ENCODE measurements at regions not wholly inside any gene's neighbourhood (a gene's known extent, or its start where the extent isn't known, plus 50 kb on each side); places are given as distances from the start of the nearest gene placed in this dataset.
A peak's percentile ranks its signal among the peaks of the same experiment; 100 is the strongest.

DNA sequence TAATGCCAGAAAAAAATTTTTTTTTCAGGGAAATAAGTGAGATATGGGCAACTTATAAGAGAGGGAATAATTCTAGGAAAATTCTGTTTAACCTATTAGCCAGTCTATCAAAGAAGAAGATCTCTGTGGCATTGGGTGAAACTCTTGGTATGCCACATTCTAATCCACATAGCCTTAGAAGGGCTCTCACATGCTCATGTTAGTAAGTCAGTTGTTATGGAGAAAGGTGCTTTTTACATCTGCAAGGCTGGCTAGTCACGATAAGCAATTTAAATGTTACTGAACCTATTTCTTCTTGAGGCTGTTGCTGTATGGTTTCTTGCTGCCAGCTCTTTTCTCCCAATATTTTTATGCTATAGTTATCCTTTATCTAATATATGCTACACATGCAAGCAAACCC is 89.9 kb upstream of the MAGI1 start:
- H3K27ac ChIP-seq = no peak overlapping the region
- H3K36me3 ChIP-seq = no peaks in the 10 kb centered on the region
- ATAC-seq = no peak
- WGBS, 2 donors (ENCODE audit: low coverage in 1 of 2) = 55 to 73% methylated on average over 1 of the region's 1 CpG
- no peaks in the 10 kb centered on the region for H3K9me3 ChIP-seq
- H3K4me1 ChIP-seq = no peaks in the 10 kb centered on the region
- TF ChIP-seq POLR2AphosphoS5 (IDR thresholded peaks at IDR 0.05) (no peak), EP300 (IDR thresholded peaks at IDR 0.05) (no peak)
- no peak overlapping the region for H3K4me3 ChIP-seq
- no peaks in the 10 kb centered on the region for H3K27me3 ChIP-seq

DNA sequence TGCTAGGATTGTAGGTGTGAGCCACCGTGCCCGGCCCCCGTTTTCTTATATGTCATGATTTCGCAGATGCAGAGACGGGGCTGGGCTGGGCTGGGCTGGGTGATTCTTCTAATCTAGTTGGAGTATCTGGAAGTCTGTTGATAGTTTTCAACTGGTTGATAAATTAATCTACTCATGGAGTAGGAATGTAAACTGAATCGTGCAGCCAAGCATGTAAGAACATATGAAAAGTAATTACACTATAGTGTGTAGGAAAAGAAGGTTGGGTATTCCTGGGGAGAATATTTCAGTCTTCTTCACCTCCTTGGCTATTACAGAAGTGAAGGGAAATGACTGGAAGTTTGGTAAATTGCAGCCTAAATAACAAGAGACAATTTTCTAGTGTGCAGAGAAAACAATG is 82.6 kb upstream of the MAGI1 start:
- peaks cover 0 to 2% (median 0%) of the 10 kb centered on the region in 3 donors for H3K4me1 ChIP-seq
- H3K27me3 ChIP-seq = no peaks in the 10 kb centered on the region
- H3K36me3 ChIP-seq = no peaks in the 10 kb centered on the region
- 80% methylated on average over 6 of the region's 6 CpGs; no CpG with 5 or more reads in 1 of the 2 donors for whole genome bisulfite sequencing, 2 donors (ENCODE audit: low coverage in 1 of 2)
- H3K9me3 ChIP-seq = no peaks in the 10 kb centered on the region
- TF ChIP-seq, protein P1, sequence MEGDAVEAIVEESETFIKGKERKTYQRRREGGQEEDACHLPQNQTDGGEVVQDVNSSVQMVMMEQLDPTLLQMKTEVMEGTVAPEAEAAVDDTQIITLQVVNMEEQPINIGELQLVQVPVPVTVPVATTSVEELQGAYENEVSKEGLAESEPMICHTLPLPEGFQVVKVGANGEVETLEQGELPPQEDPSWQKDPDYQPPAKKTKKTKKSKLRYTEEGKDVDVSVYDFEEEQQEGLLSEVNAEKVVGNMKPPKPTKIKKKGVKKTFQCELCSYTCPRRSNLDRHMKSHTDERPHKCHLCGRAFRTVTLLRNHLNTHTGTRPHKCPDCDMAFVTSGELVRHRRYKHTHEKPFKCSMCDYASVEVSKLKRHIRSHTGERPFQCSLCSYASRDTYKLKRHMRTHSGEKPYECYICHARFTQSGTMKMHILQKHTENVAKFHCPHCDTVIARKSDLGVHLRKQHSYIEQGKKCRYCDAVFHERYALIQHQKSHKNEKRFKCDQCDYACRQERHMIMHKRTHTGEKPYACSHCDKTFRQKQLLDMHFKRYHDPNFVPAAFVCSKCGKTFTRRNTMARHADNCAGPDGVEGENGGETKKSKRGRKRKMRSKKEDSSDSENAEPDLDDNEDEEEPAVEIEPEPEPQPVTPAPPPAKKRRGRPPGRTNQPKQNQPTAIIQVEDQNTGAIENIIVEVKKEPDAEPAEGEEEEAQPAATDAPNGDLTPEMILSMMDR (IDR thresholded peaks at IDR 0.05) = no peak
- no peak for TF ChIP-seq EP300 (IDR thresholded peaks at IDR 0.05)
- no peak for TF ChIP-seq POLR2AphosphoS5 (IDR thresholded peaks at IDR 0.05)
- TF ChIP-seq POLR2A (IDR thresholded peaks at IDR 0.05) = no peak
- H3K27ac ChIP-seq = no peak overlapping the region
- ATAC-seq = no peak
- no peak overlapping the region for H3K4me3 ChIP-seq

DNA sequence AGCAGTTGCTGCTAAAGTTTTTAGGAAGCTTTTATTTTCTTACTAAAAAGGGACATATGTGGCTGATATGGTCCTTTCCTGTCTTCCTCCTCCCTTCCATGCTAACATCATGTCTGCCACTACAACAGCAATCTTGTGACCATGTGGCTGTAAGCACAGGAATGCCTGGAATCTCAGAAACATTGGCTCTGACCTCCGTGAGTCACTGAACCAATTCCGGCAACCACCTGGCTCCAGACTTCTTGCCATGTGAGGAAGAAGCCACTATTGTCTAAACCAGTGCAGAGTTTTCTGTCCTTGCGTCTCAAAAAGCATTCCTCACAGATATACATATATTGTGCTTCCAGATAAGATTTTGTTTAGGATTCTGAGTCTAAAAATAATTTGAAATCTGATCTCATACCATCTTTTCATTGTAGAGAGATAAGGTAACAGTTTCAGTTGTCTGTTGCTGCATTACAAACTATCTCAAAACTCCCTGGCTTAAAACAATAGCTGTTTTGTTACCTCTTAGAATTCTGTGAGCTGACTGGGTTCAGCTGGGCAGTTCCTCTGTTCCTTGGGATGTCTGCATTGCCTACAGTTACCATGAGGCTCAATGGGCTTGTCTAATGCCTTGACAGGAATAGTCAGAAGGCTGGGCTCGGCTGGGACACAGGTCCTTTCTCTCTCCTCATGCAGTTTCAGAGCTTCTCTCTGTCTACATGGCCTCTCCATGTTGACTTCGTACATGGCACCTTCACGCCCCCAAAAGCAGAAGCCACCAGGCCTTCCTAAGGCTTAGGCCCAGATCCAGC is 77.3 kb upstream of the MAGI1 start:
- Histone ChIP-seq H3K27me3 (no peaks in the 10 kb centered on the region), H3K27ac (peak overlapping the region; percentile 21 to 63 (median 53)), H3K4me3 (no peak overlapping the region), H3K36me3 (no peaks in the 10 kb centered on the region), H3K9me3 (no peaks in the 10 kb centered on the region), H3K4me1 (peaks cover 0 to 11% (median 0%) of the 10 kb centered on the region in 3 donors)
- peak; percentile 81 for ATAC-seq
- TF ChIP-seq POLR2AphosphoS5 (IDR thresholded peaks at IDR 0.05) (peak; percentile 77), POLR2A (IDR thresholded peaks at IDR 0.05) (no peak)
- 12 to 54% methylated on average over 2 to 6 of the region's 6 CpGs for WGBS, 2 donors (ENCODE audit: low coverage in 1 of 2)

DNA sequence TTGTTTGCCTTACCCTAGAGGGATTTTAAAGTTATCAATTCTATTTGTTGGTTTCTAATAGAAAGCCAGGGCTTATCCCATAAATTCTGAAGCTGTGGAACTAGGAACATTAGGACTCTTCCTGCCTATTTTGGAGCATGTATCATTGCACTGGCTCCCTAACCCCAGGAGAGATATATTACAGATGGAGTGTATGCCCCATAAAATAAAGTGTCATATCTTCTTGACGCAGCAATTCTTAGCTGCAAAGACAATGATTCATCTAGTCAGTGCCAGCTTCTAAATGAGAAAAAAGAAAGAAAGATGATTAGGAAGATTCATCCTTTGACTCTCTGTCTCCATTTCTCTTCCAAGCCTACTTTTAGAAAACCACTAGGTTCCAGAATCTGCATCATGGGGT is 74.8 kb upstream of the MAGI1 start:
- no peaks in the 10 kb centered on the region for H3K36me3 ChIP-seq
- WGBS, 2 donors (ENCODE audit: low coverage in 1 of 2) = 71 to 89% methylated on average over 1 of the region's 1 CpG
- H3K4me1 ChIP-seq = peaks cover 0 to 11% (median 0%) of the 10 kb centered on the region in 3 donors
- H3K27me3 ChIP-seq = no peaks in the 10 kb centered on the region
- no peak overlapping the region for H3K27ac ChIP-seq
- no peak for ATAC-seq
- no peak overlapping the region for H3K4me3 ChIP-seq
- H3K9me3 ChIP-seq = no peaks in the 10 kb centered on the region
- TF ChIP-seq POLR2A (IDR thresholded peaks at IDR 0.05) = no peak
- no peak for TF ChIP-seq EP300 (IDR thresholded peaks at IDR 0.05)
- TF ChIP-seq, protein P1 (IDR thresholded peaks at IDR 0.05) = no peak
- no peak for TF ChIP-seq POLR2AphosphoS5 (IDR thresholded peaks at IDR 0.05)

DNA sequence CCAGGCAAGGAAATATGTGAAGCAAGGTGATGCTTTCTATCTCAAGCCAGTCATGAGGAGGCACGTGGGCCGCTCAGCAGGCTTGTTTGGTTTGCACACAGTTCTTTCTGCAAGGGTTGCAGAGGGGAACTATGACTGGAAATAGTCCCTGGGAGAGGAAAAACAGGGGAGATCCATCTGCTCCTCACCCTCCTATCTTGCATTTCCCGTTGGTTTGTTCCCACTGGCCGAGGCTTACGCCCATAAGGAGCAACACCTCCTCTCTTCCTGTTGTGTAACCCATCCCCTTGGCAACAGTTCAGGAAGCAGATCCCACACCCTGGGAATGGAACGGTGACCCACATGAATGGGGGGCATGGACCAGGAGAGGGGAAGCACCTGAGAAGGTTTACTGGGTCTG is 72.1 kb upstream of the MAGI1 start:
- Histone ChIP-seq H3K4me1 (peaks cover 0 to 4% (median 0%) of the 10 kb centered on the region in 3 donors), H3K9me3 (no peaks in the 10 kb centered on the region), H3K4me3 (no peak overlapping the region), H3K36me3 (no peaks in the 10 kb centered on the region), H3K27ac (no peak overlapping the region), H3K27me3 (no peaks in the 10 kb centered on the region)
- WGBS, 2 donors (ENCODE audit: low coverage in 1 of 2) = 40 to 67% methylated on average over 6 of the region's 6 CpGs
- TF ChIP-seq, protein P1 (IDR thresholded peaks at IDR 0.05) = no peak
- TF ChIP-seq POLR2A (IDR thresholded peaks at IDR 0.05) (no peak), POLR2AphosphoS5 (IDR thresholded peaks at IDR 0.05) (no peak), EP300 (IDR thresholded peaks at IDR 0.05) (no peak)
- peak; percentile 68 for ATAC-seq

DNA sequence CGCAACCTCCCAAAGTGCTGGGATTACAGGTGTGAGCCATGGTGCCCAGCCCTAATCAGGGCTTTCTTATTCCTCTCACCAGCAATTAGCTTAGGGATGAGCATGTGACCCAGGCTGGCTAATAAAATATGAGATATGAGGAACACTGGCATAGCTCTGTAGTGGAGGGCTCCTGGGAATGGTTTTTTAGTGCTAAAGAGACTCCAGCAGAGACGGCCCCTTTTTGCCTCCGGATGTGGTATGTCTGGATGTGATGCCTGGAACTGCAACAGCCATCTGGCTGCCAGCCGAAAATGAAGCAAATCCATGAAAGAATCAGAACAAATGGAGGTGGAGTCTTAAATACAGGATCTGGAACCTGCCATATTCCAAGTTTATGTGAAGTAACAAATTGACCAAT is 69.1 kb upstream of the MAGI1 start:
- Histone ChIP-seq H3K27ac (no peak overlapping the region), H3K4me3 (no peak overlapping the region), H3K4me1 (no peaks in the 10 kb centered on the region), H3K27me3 (no peaks in the 10 kb centered on the region), H3K36me3 (no peaks in the 10 kb centered on the region), H3K9me3 (no peaks in the 10 kb centered on the region)
- TF ChIP-seq POLR2A (IDR thresholded peaks at IDR 0.05) = no peak
- TF ChIP-seq, protein P1 (IDR thresholded peaks at IDR 0.05) = no peak
- no peak for TF ChIP-seq POLR2AphosphoS5 (IDR thresholded peaks at IDR 0.05)
- no peak for TF ChIP-seq EP300 (IDR thresholded peaks at IDR 0.05)
- ATAC-seq = no peak
- WGBS, 2 donors (ENCODE audit: low coverage in 1 of 2) = 17 to 48% methylated on average over 1 to 3 of the region's 4 CpGs
